GM19397 (cell line): ENCODE measurements at regions not wholly inside any gene's neighbourhood (a gene's known extent, or its start where the extent isn't known, plus 50 kb on each side); places are given as distances from the start of the nearest gene placed in this dataset.
"Not testable (repeated sequence)": the region's sequence is repeated elsewhere in the genome, so short reads cannot be mapped to it uniquely, and the experiment has no call there.

Experiments
- ATAC-seq: cut with Tn5 transposase; IDR thresholded peaks from one replicate; pipeline ENCODE4 v1.9.1; 2021; ENCODE audit warnings: mild to moderate bottlenecking, moderate library complexity; ENCODE audit not compliant: unreplicated experiment

DNA sequence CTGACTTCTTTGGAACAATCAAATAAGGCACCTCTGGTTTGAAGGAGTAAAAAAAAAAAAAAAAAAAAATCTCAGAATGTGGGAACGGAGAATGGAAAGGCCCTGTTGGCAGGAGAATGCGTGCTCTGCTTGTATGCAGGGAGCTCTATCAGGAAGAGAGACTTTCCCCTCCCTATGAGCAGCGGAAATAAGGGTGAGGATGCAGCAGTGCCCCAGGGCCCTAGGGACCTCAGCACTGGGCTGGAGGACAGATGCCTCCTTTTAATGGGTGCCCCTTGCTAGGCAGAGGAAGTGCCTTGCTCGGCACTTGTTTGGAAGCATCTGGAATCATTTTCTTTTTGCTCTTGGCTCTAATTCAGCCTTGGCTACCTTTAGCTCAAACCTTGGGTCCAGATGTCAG lies 283.4 kb upstream of the NBPF12 start:
- ATAC-seq = not testable (repeated sequence)

DNA sequence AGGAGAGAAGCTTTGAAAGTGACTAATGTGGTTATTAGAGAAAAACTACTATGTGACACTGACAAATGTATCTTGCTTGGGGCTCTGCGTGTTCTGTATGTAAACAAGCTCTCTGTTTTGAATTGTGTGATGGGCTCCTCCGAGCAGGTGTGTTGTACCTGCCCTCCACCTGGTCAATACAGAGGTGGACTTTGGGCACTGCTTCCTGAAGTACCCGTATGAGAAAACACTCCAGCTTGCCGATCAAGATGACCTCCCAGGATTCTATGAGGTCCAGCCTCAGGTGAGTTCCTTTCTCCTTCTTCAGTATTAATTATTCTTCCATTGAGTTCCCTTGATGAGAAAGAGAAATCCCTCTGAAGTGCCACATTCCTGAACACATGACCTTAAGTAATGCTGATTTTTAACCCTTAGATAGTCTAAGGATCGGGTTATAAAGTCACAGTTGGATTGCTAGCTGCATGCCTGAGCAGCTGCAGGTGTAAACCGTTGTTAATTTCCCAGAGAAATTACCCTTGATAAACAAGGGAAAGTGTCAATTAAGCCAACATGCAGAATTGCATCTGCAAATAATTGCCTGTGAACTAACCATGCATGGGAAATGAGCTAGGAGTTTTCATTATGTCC lies 292.0 kb upstream of the NBPF12 start:
- not testable (repeated sequence) for ATAC-seq

- not testable (repeated sequence) for ATAC-seq
These were observed 296.6 kb upstream of the NBPF12 start for GRCh38 chr1:146641534-146641933.

DNA sequence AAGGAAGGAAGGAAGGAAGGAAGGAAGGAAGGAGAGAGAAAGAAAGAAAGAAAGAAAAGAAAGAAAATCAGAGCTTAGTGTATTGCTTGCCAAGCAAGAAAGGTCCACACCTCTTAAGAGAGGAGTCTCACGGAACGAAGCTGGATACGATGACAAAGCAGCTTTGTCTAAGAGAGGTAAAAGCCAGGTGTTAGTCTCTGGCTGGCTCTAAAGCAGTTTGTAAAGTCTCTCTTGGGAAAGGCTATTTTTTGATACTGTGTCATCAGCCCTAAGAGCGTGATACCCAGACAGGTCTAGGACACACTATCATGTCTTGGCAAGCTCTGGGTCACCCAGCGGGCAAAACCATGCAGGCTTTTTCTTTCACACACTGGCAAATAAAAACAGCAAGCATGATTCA lies 297.5 kb upstream of the NBPF12 start:
- ATAC-seq = not testable (repeated sequence)

GRCh38 chr1:146630302-146630701 lies 307.8 kb upstream of the NBPF12 start:
- ATAC-seq = not testable (repeated sequence)

- not testable (repeated sequence) for ATAC-seq
These were observed 319.5 kb upstream of the NBPF12 start for GRCh38 chr1:146618582-146618981.

GRCh38 chr1:146604681-146605080 lies 333.4 kb upstream of the NBPF12 start:
- ATAC-seq = not testable (repeated sequence)

DNA sequence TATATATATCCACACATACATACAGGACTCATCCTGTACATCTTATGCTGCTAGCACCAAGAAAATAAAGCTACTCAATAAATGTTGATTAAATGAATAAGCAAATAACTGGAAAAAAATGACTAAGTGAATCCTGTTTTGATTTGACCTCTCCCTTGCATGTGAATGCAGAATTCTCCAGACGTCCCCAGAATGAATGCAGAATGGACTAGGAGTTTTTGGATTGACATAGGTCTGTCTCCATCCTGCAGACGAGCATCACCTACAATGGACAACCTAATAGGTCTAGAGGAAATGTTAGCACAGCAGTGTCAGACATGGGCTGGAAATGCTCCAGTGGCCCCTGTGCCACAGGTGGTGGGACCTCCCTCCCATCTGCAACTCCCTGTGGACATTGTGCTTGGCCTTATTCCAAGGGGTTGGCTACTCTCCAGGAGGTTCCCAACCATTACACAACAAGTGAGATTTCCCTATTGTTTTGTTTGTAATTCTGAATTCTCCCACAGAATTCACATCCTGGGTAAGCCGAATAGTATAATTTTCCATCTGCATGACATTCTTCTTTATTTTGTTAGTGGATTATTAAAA lies 337.3 kb upstream of the NBPF12 start:
- ATAC-seq = not testable (repeated sequence)

DNA sequence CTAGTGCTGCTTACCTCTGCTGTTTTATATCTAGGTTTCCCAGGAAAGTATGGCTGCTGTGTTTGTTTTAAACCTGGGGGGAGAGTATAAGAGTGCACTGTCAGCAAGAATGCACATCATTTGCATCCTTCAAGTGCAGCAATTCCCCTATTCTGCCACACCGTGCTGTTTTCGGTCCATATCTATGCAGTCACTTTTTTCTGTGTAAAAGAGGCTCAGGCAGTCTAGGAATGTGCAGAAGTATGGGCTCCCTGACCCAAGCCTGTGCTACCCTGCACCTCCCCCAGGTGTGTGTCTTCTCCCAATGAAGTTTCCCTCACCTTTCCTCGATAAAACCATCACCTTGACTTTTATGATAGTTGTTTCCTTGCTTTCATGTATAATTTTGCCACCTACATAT lies 338.2 kb upstream of the NBPF12 start:
- not testable (repeated sequence) for ATAC-seq

GRCh38 chr1:146581229-146581628 lies 352.4 kb upstream of the NOTCH2NLA start:
- ATAC-seq = not testable (repeated sequence)

GRCh38 chr1:146567541-146567940 lies 338.7 kb upstream of the NOTCH2NLA start:
- not testable (repeated sequence) for ATAC-seq

DNA sequence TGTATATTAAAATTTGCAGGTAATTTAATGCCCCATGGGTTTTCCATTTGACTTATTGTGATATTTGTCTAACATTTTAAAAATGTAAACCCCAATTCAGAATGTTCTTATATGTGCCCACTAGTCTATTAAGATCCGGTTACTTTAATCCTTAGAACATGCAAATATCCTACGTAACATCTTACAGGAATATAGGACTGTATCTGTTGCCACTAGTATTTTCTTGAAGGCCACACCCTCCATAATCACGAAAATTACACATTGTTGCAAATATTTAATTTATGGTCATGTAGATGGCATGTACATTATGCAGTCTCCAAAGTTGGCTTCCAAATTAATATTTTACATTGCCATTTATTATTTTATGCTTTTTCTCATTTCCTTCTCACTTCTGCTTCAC lies 329.2 kb upstream of the NOTCH2NLA start:
- not testable (repeated sequence) for ATAC-seq

GRCh38 chr1:146556405-146556804 lies 327.6 kb upstream of the NOTCH2NLA start:
- ATAC-seq = not testable (repeated sequence)

GRCh38 chr1:146552414-146552813 lies 323.6 kb upstream of the NOTCH2NLA start:
- ATAC-seq = not testable (repeated sequence)

GRCh38 chr1:146548684-146549083 lies 319.9 kb upstream of the NOTCH2NLA start:
- ATAC-seq = not testable (repeated sequence)

- ATAC-seq = not testable (repeated sequence)
These were observed 317.4 kb upstream of the NOTCH2NLA start for GRCh38 chr1:146546189-146546588.

GRCh38 chr1:146537775-146538373 lies 309.1 kb upstream of the NOTCH2NLA start:
- not testable (repeated sequence) for ATAC-seq

GRCh38 chr1:146536028-146536427 lies 307.2 kb upstream of the NOTCH2NLA start:
- ATAC-seq = not testable (repeated sequence)

DNA sequence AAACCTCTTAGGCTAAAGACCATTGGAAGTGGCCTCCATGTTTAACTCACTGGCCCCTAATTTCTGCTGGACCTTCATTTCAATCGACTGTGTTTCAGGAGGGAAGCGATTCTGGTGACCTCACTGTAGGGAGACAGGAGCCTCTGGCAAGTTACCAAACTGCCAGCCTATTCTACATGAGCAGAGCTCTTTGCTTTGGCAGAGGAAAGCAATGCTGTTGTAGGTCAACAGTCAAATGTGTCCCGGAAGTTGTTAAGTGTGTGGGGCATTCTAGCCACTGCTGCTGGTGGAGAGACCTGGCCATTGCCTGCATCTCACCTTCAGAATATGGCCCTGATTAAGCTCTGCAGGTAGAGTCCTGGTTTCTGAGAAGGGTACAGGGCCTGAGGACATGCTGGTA lies 306.8 kb upstream of the NOTCH2NLA start:
- ATAC-seq = not testable (repeated sequence)

GRCh38 chr1:146530958-146531357 lies 302.1 kb upstream of the NOTCH2NLA start:
- not testable (repeated sequence) for ATAC-seq

DNA sequence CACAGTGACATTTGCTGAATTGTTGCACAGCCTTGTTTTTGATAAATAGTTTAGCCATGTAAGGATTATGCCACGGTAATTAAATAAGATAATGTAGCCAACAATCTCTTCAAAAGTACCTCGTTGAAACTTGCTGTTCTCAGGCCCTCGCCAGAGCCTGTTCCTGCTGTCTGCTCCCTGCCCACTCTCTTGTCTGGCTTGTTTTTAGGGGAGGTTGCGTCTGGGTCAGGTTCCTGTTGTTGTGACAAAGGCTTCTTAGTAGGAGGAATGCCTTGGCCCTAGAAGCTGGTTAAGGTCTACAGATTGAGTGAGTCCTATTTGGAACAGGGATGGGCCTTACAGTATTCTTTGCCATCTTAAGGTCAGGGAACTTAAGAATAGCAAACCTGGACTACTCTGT lies 294.0 kb upstream of the NOTCH2NLA start:
- ATAC-seq = not testable (repeated sequence)

DNA sequence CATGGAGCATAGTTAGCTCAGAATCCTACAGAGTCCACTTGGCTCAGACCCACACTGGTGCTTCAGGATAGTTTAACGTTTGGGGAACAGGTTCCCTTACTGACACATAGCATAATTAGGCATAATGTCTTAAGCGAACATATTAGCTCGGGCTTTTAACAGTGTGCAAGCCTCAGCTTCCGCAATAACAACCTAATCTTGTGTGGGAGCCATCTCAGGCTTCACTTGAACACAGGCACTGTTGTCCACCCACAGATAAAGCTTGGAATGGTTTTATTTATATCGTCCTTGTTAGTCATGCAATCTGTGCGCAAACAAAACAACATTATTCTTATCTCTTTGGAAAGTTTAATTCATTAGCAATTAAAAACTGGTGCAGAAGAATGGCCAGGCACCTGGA lies 293.5 kb upstream of the NOTCH2NLA start:
- not testable (repeated sequence) for ATAC-seq
